ENCODE measurements at regions not wholly inside any gene's neighbourhood (a gene's known extent, or its start where the extent isn't known, plus 50 kb on each side); places are given as distances from the start of the nearest gene placed in this dataset.

GRCh38 chr4:77268108-77268507 lies 111.1 kb downstream of the CCNG2 start:
- TF ChIP-seq, protein P1, sequence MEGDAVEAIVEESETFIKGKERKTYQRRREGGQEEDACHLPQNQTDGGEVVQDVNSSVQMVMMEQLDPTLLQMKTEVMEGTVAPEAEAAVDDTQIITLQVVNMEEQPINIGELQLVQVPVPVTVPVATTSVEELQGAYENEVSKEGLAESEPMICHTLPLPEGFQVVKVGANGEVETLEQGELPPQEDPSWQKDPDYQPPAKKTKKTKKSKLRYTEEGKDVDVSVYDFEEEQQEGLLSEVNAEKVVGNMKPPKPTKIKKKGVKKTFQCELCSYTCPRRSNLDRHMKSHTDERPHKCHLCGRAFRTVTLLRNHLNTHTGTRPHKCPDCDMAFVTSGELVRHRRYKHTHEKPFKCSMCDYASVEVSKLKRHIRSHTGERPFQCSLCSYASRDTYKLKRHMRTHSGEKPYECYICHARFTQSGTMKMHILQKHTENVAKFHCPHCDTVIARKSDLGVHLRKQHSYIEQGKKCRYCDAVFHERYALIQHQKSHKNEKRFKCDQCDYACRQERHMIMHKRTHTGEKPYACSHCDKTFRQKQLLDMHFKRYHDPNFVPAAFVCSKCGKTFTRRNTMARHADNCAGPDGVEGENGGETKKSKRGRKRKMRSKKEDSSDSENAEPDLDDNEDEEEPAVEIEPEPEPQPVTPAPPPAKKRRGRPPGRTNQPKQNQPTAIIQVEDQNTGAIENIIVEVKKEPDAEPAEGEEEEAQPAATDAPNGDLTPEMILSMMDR (IDR thresholded peaks at IDR 0.05; ENCODE audit: low read depth, low read length): no peak
- no peak for TF ChIP-seq EZH2phosphoT487 (IDR thresholded peaks at IDR 0.05; ENCODE audit: low read depth)
